ENCODE measurements at regions not wholly inside any gene's neighbourhood (a gene's known extent, or its start where the extent isn't known, plus 50 kb on each side); places are given as distances from the start of the nearest gene placed in this dataset.

DNA sequence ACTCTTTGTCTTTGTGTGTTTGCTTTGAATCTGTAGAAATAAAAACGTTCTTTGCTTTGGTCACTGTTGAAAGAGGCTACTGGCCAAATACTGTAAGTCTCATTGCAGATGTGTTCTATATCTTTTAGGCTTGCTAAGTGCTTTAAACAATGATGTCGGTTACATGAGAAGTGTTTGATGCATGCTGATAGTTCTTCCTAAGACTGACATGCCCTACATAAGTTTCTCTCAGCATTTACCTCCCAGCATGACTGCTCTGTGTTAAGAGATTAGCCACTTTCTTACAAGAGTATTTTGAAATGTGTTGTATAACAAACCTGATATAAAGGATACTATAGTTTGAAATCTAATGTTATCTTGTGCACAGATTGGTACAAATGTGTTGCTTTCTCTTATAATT, 1088.7 kb downstream of the NSUN3 start:
- no peak for TF ChIP-seq TAF1 (IDR thresholded peaks at IDR 0.05; ENCODE audit: low read depth, low read length)
- no peak for TF ChIP-seq CBX8 (IDR thresholded peaks at IDR 0.05; ENCODE audit: borderline replicate concordance, low read depth, low read length)
- TF ChIP-seq, protein P1, sequence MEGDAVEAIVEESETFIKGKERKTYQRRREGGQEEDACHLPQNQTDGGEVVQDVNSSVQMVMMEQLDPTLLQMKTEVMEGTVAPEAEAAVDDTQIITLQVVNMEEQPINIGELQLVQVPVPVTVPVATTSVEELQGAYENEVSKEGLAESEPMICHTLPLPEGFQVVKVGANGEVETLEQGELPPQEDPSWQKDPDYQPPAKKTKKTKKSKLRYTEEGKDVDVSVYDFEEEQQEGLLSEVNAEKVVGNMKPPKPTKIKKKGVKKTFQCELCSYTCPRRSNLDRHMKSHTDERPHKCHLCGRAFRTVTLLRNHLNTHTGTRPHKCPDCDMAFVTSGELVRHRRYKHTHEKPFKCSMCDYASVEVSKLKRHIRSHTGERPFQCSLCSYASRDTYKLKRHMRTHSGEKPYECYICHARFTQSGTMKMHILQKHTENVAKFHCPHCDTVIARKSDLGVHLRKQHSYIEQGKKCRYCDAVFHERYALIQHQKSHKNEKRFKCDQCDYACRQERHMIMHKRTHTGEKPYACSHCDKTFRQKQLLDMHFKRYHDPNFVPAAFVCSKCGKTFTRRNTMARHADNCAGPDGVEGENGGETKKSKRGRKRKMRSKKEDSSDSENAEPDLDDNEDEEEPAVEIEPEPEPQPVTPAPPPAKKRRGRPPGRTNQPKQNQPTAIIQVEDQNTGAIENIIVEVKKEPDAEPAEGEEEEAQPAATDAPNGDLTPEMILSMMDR (IDR thresholded peaks at IDR 0.05; ENCODE audit: control extremely low read depth in 1 of 3, insufficient read depth in 1 of 3, low read depth in 1 of 3, low read length in 3 of 3), result no peak
- TF ChIP-seq NRF1 (IDR thresholded peaks at IDR 0.05; ENCODE audit: low read depth, low read length), result no peak
- no peak for TF ChIP-seq EZH2 (IDR thresholded peaks at IDR 0.05; ENCODE audit: low read depth, low read length, severe bottlenecking)
- no peak for TF ChIP-seq JUND (IDR thresholded peaks at IDR 0.05; ENCODE audit: low read length)
- TF ChIP-seq POLR2AphosphoS5 (IDR thresholded peaks at IDR 0.05; ENCODE audit: low read depth, low read length), result no peak
- no peak for TF ChIP-seq MAFK (IDR thresholded peaks at IDR 0.05; ENCODE audit: low read depth, low read length)
- TF ChIP-seq POLR2A (IDR thresholded peaks at IDR 0.05; ENCODE audit: control extremely low read depth in 1 of 2, low read depth in 2 of 2, low read length in 2 of 2), result no peak
- TF ChIP-seq SP1 (IDR thresholded peaks at IDR 0.05; ENCODE audit: low read depth, low read length), result no peak

Measured in H1 (cell line).